Breast epithelium (tissue), 4 donors: ENCODE measurements at regions not wholly inside any gene's neighbourhood (a gene's known extent, or its start where the extent isn't known, plus 50 kb on each side); places are given as distances from the start of the nearest gene placed in this dataset.

ENCODE experiments used
- DNase-seq, 2 donors: peaks; one replicate each; pipeline ENCODE4 v3.0.0-alpha.2; 2019; ENCODE audit warnings: low spot score in 2 of 2
- H3K27ac ChIP-seq, 2 donors: fragments of 200-600 bp; sonication (generic) in 1 of 2; one replicate each; pipeline ENCODE4 v1.5.1; 2016 to 2019; ENCODE audit warnings: mild to moderate bottlenecking in 1 of 2
- H3K27me3 ChIP-seq, 2 donors: fragments of 200-600 bp; sonication (generic) in 1 of 2; one replicate each; pipeline versions ENCODE4 v1.5.1 to v1.6.0; 2017 to 2019; ENCODE audit warnings: control low read depth in 1 of 2, mild to moderate bottlenecking in 1 of 2
- H3K36me3 ChIP-seq: fragments of 200-600 bp; one replicate; pipeline ENCODE4 v1.5.1; 2019
- H3K4me1 ChIP-seq, 2 donors: fragments of 200-600 bp; sonication (generic); one replicate each; pipeline ENCODE4 v1.5.1; 2016 to 2019; ENCODE audit warnings: control low read depth in 1 of 2
- H3K4me3 ChIP-seq, 3 donors: fragments of 200-600 bp; sonication (generic); 1 replicate in 2 of 3; 2 replicates in 1 of 3; pipeline ENCODE4 v1.5.1; 2016 to 2019; ENCODE audit warnings: mild to moderate bottlenecking in 3 of 3, moderate library complexity in 2 of 3
- H3K9me3 ChIP-seq, 2 donors: fragments of 200-600 bp; sonication (generic) in 1 of 2; one replicate each; pipeline ENCODE4 v1.5.1; 2016 to 2019; ENCODE audit warnings: control low read depth in 1 of 2
- POLR2A ChIP-seq: fragments of 450-650 bp; IDR thresholded peaks from one replicate; pipeline ENCODE4 v1.6.1; 2016; ENCODE audit warnings: antibody characterized with exemption, mild to moderate bottlenecking, moderate library complexity
- POLR2AphosphoS5 ChIP-seq, 3 donors: sonication (generic); formaldehyde crosslinking; IDR thresholded peaks; one replicate each; pipeline ENCODE4 v1.6.1; 2017; ENCODE audit warnings: antibody characterized with exemption in 3 of 3
- intact Hi-C: fragments of 100-400 bp; cut with DNase I; formaldehyde crosslinking; loops from one replicate; pipeline ENCODE4 v1.15.1; 2023; ENCODE audit warnings: low total_unique reads
- TF ChIP-seq, protein P1 (sequence below), 3 donors: fragments of 450-650 bp; IDR thresholded peaks; one replicate each; pipeline ENCODE4 v1.5.1; 2016 to 2017; ENCODE audit warnings: antibody characterized with exemption in 3 of 3, mild to moderate bottlenecking in 3 of 3, moderate library complexity in 3 of 3

DNA sequence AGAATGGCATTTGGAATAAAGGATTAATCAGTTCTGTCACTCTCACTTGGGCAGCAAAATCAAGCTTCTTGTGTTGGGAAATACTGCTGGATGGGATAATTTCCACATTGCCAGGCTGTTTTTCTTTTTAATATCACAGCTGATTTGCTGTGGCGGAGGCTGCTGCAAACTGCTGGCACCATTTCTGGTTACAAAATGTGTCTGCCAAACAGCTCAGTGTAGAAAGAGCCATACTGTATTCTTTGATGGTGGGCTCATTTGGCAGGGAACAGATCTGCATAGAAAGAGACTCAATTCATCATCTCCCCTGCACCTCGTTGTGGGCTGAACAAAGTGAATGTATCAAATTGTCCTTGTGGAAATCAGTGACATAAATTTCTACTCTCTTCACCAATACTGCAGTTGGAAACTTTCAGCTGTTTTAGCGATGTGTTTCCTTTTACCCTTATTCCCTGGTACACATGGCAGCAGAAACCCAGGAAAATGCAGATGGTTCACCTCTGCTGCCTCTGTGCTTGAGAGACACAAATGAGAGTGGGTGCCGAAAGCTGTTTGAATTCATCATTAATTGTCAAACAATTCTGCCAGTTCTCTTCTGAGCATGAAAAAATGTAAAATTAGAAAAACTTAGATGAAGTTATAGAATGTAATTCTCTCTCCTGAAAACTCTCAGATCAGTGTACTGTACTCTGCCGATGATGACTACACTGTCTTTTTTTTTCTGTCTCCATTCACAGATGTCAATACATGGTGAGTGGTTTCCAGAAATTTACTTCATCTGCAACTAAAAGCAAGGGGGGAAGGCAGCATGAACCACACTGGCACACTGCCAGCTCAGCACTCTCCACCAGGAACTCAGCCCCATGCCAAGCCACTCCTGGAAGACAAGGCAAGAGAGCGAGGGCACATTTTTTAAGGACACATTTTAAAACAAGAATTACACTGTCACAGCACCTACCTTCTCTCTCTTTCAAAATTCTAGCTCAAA lies 75.0 kb downstream of the HMHB1 start:
- TF ChIP-seq, protein P1, sequence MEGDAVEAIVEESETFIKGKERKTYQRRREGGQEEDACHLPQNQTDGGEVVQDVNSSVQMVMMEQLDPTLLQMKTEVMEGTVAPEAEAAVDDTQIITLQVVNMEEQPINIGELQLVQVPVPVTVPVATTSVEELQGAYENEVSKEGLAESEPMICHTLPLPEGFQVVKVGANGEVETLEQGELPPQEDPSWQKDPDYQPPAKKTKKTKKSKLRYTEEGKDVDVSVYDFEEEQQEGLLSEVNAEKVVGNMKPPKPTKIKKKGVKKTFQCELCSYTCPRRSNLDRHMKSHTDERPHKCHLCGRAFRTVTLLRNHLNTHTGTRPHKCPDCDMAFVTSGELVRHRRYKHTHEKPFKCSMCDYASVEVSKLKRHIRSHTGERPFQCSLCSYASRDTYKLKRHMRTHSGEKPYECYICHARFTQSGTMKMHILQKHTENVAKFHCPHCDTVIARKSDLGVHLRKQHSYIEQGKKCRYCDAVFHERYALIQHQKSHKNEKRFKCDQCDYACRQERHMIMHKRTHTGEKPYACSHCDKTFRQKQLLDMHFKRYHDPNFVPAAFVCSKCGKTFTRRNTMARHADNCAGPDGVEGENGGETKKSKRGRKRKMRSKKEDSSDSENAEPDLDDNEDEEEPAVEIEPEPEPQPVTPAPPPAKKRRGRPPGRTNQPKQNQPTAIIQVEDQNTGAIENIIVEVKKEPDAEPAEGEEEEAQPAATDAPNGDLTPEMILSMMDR (IDR thresholded peaks at IDR 0.05), result no peak
- TF ChIP-seq POLR2A (no peak), POLR2AphosphoS5 (IDR thresholded peaks at IDR 0.05) (no peak)
- no peaks in the 10 kb centered on the region for H3K9me3 ChIP-seq
- no peak overlapping the region for H3K27ac ChIP-seq
- H3K4me1 ChIP-seq, result no peaks in the 10 kb centered on the region
- intact Hi-C loops, result no loop called here
- H3K27me3 ChIP-seq, result no peaks in the 10 kb centered on the region
- H3K36me3 ChIP-seq, result no peaks in the 10 kb centered on the region
- DNase-seq, result peak in 1 of 2 donors; percentile 26
- no peak overlapping the region for H3K4me3 ChIP-seq

DNA sequence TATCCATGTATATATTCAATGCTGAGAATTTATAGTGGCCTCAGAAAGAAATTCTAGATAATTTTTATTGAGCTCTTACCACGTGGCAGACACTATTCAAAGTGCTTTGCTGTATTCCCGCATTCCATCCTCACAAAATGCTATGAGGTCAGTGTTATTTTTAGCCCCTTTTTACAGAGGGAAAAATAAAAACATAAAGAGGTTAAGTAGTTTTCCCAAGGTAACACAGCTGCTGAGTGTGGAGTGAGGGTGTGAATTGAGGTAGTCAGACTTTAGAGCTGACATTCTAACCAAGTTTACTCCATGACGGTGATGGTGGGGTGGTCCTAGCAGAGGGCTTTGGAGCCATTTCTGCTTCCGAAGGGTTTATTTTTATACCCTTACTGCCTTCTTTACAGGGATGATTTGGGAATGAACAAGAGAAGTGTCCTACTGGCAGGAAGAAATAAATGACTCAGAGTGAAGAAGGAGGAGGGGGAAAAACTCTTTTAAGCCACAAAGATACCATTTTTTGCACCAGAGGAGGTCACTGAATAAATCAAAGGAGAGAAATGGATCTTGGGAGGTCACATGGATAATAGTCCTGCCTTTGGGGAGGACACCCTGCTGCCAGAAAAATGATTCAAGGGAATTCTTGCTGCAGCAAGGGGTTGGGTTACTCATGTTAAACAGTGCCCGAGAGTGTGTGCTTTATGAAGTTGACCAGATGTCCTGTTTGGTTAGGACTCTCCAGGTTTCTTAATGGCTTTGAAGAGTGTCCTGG lies 76.1 kb downstream of the HMHB1 start:
- DNase-seq, result no peak
- Histone ChIP-seq H3K4me3 (no peak overlapping the region), H3K36me3 (no peaks in the 10 kb centered on the region), H3K27me3 (no peaks in the 10 kb centered on the region), H3K4me1 (no peaks in the 10 kb centered on the region), H3K27ac (no peak overlapping the region), H3K9me3 (no peaks in the 10 kb centered on the region)
- TF ChIP-seq, protein P1 (IDR thresholded peaks at IDR 0.05), result no peak
- TF ChIP-seq POLR2A, result no peak
- peak in 1 of 3 donors; percentile 29 for TF ChIP-seq POLR2AphosphoS5 (IDR thresholded peaks at IDR 0.05)
- intact Hi-C loops, result no loop called here

DNA sequence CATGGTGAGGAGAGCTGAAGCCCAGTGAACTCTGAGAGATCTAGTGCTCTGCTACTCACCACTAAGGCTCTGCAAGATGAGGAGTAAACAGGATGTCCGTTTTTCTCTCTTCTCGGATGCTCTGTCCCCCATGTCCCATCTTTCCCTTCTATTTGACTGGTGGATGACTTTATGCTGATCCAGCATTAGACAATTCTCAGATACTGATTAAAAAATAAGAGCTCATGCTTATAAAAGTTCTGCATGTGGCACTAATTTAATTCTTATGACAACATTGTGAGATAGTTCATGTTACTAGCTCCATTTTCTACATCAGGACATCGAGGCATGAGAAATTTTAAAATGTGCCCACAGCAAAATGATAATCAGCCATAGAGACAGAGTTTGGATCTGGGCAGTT lies 77.0 kb downstream of the HMHB1 start:
- TF ChIP-seq, protein P1 (IDR thresholded peaks at IDR 0.05), result no peak
- TF ChIP-seq POLR2AphosphoS5 (IDR thresholded peaks at IDR 0.05) (no peak), POLR2A (no peak)
- Histone ChIP-seq H3K4me1 (no peaks in the 10 kb centered on the region), H3K27ac (no peak overlapping the region), H3K9me3 (no peaks in the 10 kb centered on the region), H3K36me3 (no peaks in the 10 kb centered on the region), H3K4me3 (no peak overlapping the region), H3K27me3 (no peaks in the 10 kb centered on the region)
- intact Hi-C loops, result no loop called here
- DNase-seq, result no peak

DNA sequence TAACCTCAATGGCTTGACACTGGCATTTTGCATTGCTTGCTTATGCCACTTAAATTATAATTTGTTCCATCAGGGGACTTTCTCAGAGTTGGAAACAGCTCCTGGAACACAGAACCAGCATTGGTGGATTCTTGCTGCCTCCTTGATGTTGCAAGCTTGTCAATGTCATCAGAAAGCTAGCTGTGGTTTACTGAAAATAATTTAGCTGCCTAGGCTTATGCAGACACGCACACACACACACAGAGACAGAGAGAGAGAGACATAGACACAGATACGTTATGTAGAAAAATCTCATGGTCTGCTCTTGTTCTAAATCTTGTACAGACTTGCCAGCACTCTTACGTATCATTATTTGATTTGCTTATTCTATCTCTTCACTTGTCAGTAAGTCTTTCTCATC lies 78.0 kb downstream of the HMHB1 start:
- no peaks in the 10 kb centered on the region for H3K9me3 ChIP-seq

More for the DNA sequence above, 78.0 kb downstream of the HMHB1 start:
- Histone ChIP-seq H3K36me3 (no peaks in the 10 kb centered on the region), H3K4me3 (no peak overlapping the region), H3K4me1 (no peaks in the 10 kb centered on the region), H3K27me3 (no peaks in the 10 kb centered on the region), H3K27ac (no peak overlapping the region)
- intact Hi-C loops, result no loop called here
- TF ChIP-seq, protein P1 (IDR thresholded peaks at IDR 0.05), result no peak
- no peak for DNase-seq
